PC-9 (cell line): ENCODE measurements at regions not wholly inside any gene's neighbourhood (a gene's known extent, or its start where the extent isn't known, plus 50 kb on each side); places are given as distances from the start of the nearest gene placed in this dataset.

Experiments used
- BruUV-seq: library from RNA; stranded (reverse); fragments of 400-500 nt; replicated peaks from 2 replicates; lab custom pipeline; 2021; lab: Mats Ljungman, UMichigan
- CTCF ChIA-PET: fragments of 300-600 bp; sonication (Branson Sonifier 250); formaldehyde crosslinking; loops from one replicate; lab custom pipeline; 2022; ENCODE audit warnings: antibody characterized with exemption; lab: Charles Lee
- POLR2A ChIA-PET: fragments of 300-600 bp; sonication (Branson Sonifier 250); formaldehyde crosslinking; loops from one replicate; lab custom pipeline; 2022; ENCODE audit warnings: antibody characterized with exemption; ENCODE audit not compliant: unreplicated experiment; lab: Charles Lee
- DNase-seq, 2 experiments: peaks; one replicate each; pipeline versions ENCODE4 v3.0.0 to v3.0.0-alpha.2; 2015 to 2022; ENCODE audit warnings: mixed read lengths in 1 of 2
- H2AFZ ChIP-seq: fragments of 200-600 bp; sonication (generic); 2 replicates; pipeline ENCODE4 v1.8.1; 2017; ENCODE audit warnings: antibody characterized with exemption
- H3F3A ChIP-seq: fragments of 200-600 bp; sonication (generic); 2 replicates; pipeline ENCODE4 v1.8.1; 2017; ENCODE audit warnings: antibody characterized with exemption, mild to moderate bottlenecking, low read depth; ENCODE audit not compliant: insufficient read depth
- H3K27ac ChIP-seq: fragments of 200-600 bp; sonication (generic); 2 replicates; pipeline ENCODE4 v1.6.1; 2016; ENCODE audit warnings: mixed run types
- H3K27me3 ChIP-seq: fragments of 200-600 bp; sonication (generic); 2 replicates; pipeline ENCODE4 v1.6.1; 2016; ENCODE audit warnings: low read depth, mixed run types; ENCODE audit not compliant: insufficient read depth
- H3K36me3 ChIP-seq: fragments of 200-600 bp; sonication (generic); 2 replicates; pipeline ENCODE4 v1.6.1; 2016; ENCODE audit warnings: low read depth, mixed run types
- H3K4me1 ChIP-seq: fragments of 200-600 bp; sonication (generic); replicated peaks from 2 replicates; pipeline ENCODE4 v1.6.1; 2016; ENCODE audit warnings: mixed run types; ENCODE audit not compliant: insufficient read depth
- H3K4me2 ChIP-seq: fragments of 200-600 bp; sonication (generic); 2 replicates; pipeline ENCODE4 v1.6.1; 2017; ENCODE audit warnings: mixed run types
- H3K4me3 ChIP-seq: fragments of 200-600 bp; sonication (generic); 2 replicates; pipeline ENCODE4 v1.6.1; 2016; ENCODE audit warnings: mixed run types
- H3K79me2 ChIP-seq: fragments of 200-600 bp; sonication (generic); 2 replicates; pipeline ENCODE4 v1.6.1; 2017; ENCODE audit warnings: low read depth, mixed run types
- H3K9me2 ChIP-seq: fragments of 200-600 bp; sonication (generic); 2 replicates; pipeline ENCODE4 v1.8.1; 2017; ENCODE audit warnings: mild to moderate bottlenecking; ENCODE audit not compliant: insufficient read depth
- H3K9me3 ChIP-seq: fragments of 200-600 bp; sonication (generic); 2 replicates; pipeline ENCODE4 v1.8.1; 2016; ENCODE audit warnings: low read depth; ENCODE audit not compliant: insufficient read depth
- H4K20me1 ChIP-seq: fragments of 200-600 bp; sonication (generic); 2 replicates; pipeline ENCODE4 v1.8.1; 2017; ENCODE audit not compliant: insufficient read depth
- CTCF ChIP-seq: fragments of 200-600 bp; sonication (generic); conservative IDR thresholded peaks from 2 replicates; pipeline ENCODE4 v1.6.1; 2017; ENCODE audit warnings: mixed run types, antibody characterized with exemption, mild to moderate bottlenecking, moderate library complexity
- EZH2 ChIP-seq: fragments of 200-600 bp; sonication (generic); IDR thresholded peaks from 2 replicates; pipeline ENCODE4 v1.8.0; 2017; ENCODE audit warnings: antibody characterized with exemption, low read depth
- intact Hi-C: fragments of 100-400 bp; cut with micrococcal nuclease; formaldehyde crosslinking; loops from one replicate; pipeline ENCODE4 v1.10.0; 2022; ENCODE audit not compliant: unreplicated experiment

- POLR2A ChIA-PET, result interaction anchor here (0.6 to 0.7 kb wide), 2 partner anchors 197 to 407 kb away, joined by 4 to 7 read pairs; no protein-coding TSS in a partner anchor
- no peaks in the 10 kb centered on the region for H3K4me1 ChIP-seq
- TF ChIP-seq CTCF (no peak), EZH2 (no peak)
- BruUV-seq, result no TSS peak
- H4K20me1 ChIP-seq, result no peaks in the 10 kb centered on the region
- no peak overlapping the region for H2AFZ ChIP-seq
- intact Hi-C loops, result no loop called here
- no peak overlapping the region for H3K27ac ChIP-seq
- H3K27me3 ChIP-seq, result no peaks in the 10 kb centered on the region
- H3F3A ChIP-seq, result no peaks in the 10 kb centered on the region
- CTCF ChIA-PET, result no interaction called here
- no peak overlapping the region for H3K4me3 ChIP-seq
- H3K9me2 ChIP-seq, result no peaks in the 10 kb centered on the region
- no peak overlapping the region for H3K4me2 ChIP-seq
- DNase-seq, result no peak
- H3K36me3 ChIP-seq, result no peaks in the 10 kb centered on the region
- no peaks in the 10 kb centered on the region for H3K79me2 ChIP-seq
- H3K9me3 ChIP-seq, result peaks cover 32% of the 10 kb centered on the region; the same call in 1 of the 2 replicates
Observed at GRCh38 chr3:189502256-189502655, 128.9 kb upstream of the TP63 start.

DNA sequence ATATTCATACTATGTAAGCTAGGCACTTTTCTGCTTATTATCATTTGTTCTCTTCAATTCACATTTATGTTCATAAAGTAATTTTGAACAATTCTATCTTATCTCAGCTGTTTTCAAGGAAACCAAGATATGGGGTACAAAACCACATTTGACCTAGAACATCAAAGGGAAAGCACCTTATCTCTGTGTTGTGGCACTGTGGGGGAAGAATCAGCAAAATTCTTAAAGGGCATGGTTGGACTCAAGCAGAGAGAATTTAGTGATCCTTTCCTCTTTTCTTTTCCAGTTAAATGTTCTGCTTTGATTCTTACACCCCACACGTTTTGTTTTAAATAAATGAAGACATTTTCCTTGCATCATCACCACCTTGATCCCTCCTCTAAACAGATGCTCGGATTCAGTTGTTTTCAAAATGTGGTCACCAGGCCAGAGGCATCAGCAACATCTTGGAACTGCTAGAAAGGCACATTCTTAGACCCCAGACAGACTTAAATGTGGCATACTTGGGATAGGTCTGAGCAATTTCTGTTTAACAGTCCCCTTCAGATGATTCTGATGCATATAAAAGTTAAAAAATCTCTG, 128.4 kb upstream of the TP63 start:
- BruUV-seq, result no TSS peak

GRCh38 chr3:189507856-189508255, 123.3 kb upstream of the TP63 start:
- Histone ChIP-seq H3K9me3 (peaks cover 29% of the 10 kb centered on the region), H3K4me2 (no peak overlapping the region), H3F3A (no peaks in the 10 kb centered on the region), H3K27me3 (no peaks in the 10 kb centered on the region), H3K79me2 (no peaks in the 10 kb centered on the region), H3K9me2 (no peaks in the 10 kb centered on the region), H3K36me3 (no peaks in the 10 kb centered on the region), H3K27ac (no peak overlapping the region), H2AFZ (no peak overlapping the region), H3K4me1 (peaks cover 14% of the 10 kb centered on the region), H4K20me1 (no peaks in the 10 kb centered on the region), H3K4me3 (no peak overlapping the region)
- CTCF ChIA-PET, result no interaction called here
- no peak for DNase-seq
- TF ChIP-seq CTCF, result no peak
- TF ChIP-seq EZH2, result no peak
- intact Hi-C loops, result no loop called here
- no TSS peak for BruUV-seq
- POLR2A ChIA-PET, result no interaction called here

More for the DNA sequence above, 128.4 kb upstream of the TP63 start:
- H3K9me3 ChIP-seq, result peaks cover 28% of the 10 kb centered on the region; the same call in 1 of the 2 replicates
- no peak for TF ChIP-seq CTCF
- no peak for TF ChIP-seq EZH2
- no peaks in the 10 kb centered on the region for H3K27me3 ChIP-seq
- H3K79me2 ChIP-seq, result no peaks in the 10 kb centered on the region
- H2AFZ ChIP-seq, result no peak overlapping the region
- H3K4me1 ChIP-seq, result 0 out of 2 replicates have a peak, but pooled peaks cover 2% of the 10 kb centered on the region
- H3F3A ChIP-seq, result no peaks in the 10 kb centered on the region
- H3K4me3 ChIP-seq, result no peak overlapping the region
- no peak for DNase-seq
- no peaks in the 10 kb centered on the region for H4K20me1 ChIP-seq
- H3K4me2 ChIP-seq, result no peak overlapping the region
- no peak overlapping the region for H3K27ac ChIP-seq
- POLR2A ChIA-PET, result interaction anchor here (0.6 kb wide), 1 partner anchor 406 kb away, joined by 4 read pairs; no protein-coding TSS in a partner anchor
- H3K9me2 ChIP-seq, result no peaks in the 10 kb centered on the region
- intact Hi-C loops, result no loop called here
- CTCF ChIA-PET, result no interaction called here
- H3K36me3 ChIP-seq, result no peaks in the 10 kb centered on the region
